Astrocyte of the spinal cord (primary cell): ENCODE measurements at regions not wholly inside any gene's neighbourhood (a gene's known extent, or its start where the extent isn't known, plus 50 kb on each side); places are given as distances from the start of the nearest gene placed in this dataset.

Source experiments
- DNase-seq: peaks from one replicate; pipeline ENCODE4 v3.0.0; 2011; ENCODE audit warnings: low read depth, low spot score
- H3K4me3 ChIP-seq: 2 replicates; pipeline ENCODE4 v1.5.1; 2011; ENCODE audit warnings: low read depth, mild to moderate bottlenecking, low read length, moderate library complexity
- CTCF ChIP-seq: IDR thresholded peaks from 2 replicates; pipeline ENCODE4 v1.5.1; 2012; ENCODE audit warnings: low read depth, mild to moderate bottlenecking, low read length, inconsistent platforms
- in situ Hi-C: cut with HindIII; loops from 2 replicates; pipeline ENCODE4 v1.10.0; 2017; ENCODE audit warnings: low sequenced_read_pairs

DNA sequence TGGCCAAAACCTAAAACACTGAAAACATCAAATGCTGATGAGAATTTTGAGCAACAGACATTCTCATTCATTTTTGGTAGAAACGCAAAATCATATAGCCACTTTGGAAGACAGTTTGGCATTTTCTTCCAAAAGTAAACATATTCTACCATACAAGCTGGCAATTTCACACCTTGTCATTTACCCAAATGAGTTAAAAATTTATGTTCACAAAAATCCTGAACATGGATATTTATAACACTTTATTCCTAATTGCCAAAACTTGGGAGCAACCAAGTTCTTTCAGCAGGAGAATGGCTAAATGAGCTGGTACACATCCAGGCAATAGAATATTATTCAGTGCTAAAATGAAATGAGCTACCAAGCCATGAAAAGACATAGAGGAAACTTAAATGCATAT is 1270.1 kb upstream of the ACO1 start:
- in situ Hi-C loops: no loop called here
- no peak for TF ChIP-seq CTCF
- no peak for DNase-seq

GRCh38 chr9:31119890-31120454 is 1264.5 kb upstream of the ACO1 start:
- H3K4me3 ChIP-seq: no peak overlapping the region
- peak; percentile 67 for TF ChIP-seq CTCF
- DNase-seq: peak; percentile 55
- in situ Hi-C loops: no loop called here

More for the DNA sequence above, 1270.1 kb upstream of the ACO1 start:
- no peak overlapping the region for H3K4me3 ChIP-seq

- H3K4me3 ChIP-seq: no peak overlapping the region
- in situ Hi-C loops: no loop called here
- no peak for DNase-seq
- no peak for TF ChIP-seq CTCF
Observed at GRCh38 chr9:31124389-31124788, 1260.1 kb upstream of the ACO1 start.

DNA sequence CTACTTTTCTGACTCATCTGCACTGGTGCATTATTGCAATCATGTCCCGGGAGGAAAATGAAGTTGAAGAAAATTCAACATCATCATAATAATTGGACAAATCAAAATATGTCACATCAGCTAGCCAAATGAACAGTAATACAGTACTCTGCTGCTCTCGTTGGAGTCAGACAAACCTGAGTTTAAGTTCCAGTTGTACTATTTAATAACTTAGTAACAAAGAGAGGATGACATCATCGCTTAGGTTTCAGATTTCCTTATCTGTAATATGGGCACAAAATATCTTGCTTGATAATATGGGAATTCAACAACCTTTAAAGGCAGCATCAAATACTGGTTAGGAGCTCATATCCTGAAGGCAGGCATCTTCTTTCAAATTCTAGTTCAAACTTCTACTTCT is 1248.9 kb upstream of the ACO1 start:
- TF ChIP-seq CTCF: no peak
- in situ Hi-C loops: no loop called here
- peak; percentile 40 for DNase-seq
- no peak overlapping the region for H3K4me3 ChIP-seq

DNA sequence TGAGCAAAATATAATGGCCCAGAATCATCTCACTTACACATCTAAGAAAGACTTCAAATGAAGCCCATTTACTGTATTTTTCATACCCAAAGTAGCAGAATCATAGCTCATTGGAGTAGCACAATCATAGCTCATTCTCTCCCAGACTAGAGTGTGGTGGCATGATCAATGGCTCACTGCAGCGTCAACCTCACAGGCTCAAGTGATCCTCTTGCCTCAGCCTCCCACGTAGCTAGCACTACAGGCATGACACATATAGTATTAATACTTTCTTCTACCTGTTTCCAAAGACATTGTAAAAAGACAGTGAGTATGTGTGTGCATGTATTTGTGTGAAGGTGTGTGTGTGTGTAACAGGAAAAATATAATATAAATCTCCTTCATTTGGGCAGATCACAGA is 1247.9 kb upstream of the ACO1 start:
- TF ChIP-seq CTCF: no peak
- in situ Hi-C loops: no loop called here
- H3K4me3 ChIP-seq: no peak overlapping the region
- no peak for DNase-seq

- peak; percentile 99 for DNase-seq
- in situ Hi-C loops: no loop called here
- H3K4me3 ChIP-seq: no peak overlapping the region
- no peak for TF ChIP-seq CTCF
Observed at GRCh38 chr9:31137176-31138160, 1247.0 kb upstream of the ACO1 start.
